ENCODE measurements at regions not wholly inside any gene's neighbourhood (a gene's known extent, or its start where the extent isn't known, plus 50 kb on each side); places are given as distances from the start of the nearest gene placed in this dataset.

- 70 to 83% (median 81%) methylated on average over 1 of the region's 1 CpG for WGBS, 4 donors
- no peak overlapping the region for H3K4me3 ChIP-seq
- DNase-seq (no peak), ATAC-seq (no peak)
- intact Hi-C loops (cut with DNase I): no loop called here
- no peaks in the 10 kb centered on the region for H3K4me1 ChIP-seq
- H3K9me3 ChIP-seq: peaks cover 0 to 12% (median 0%) of the 10 kb centered on the region in 12 donors
- H3K36me3 ChIP-seq: no peaks in the 10 kb centered on the region
- H3K27ac ChIP-seq: no peak overlapping the region
- H3K27me3 ChIP-seq: peaks cover 0 to 4% (median 0%) of the 10 kb centered on the region in 9 donors
- TF ChIP-seq POLR2A (IDR thresholded peaks at IDR 0.05) (no peak), CTCF (IDR thresholded peaks at IDR 0.05) (no peak)
Observed at GRCh38 chr9:113818391-113818790, 57.7 kb upstream of the ZNF618 start.

GRCh38 chr9:113822315-113822714 is 53.8 kb upstream of the ZNF618 start:
- DNase-seq (no peak), ATAC-seq (no peak)
- 85 to 91% (median 89%) methylated on average over 2 of the region's 2 CpGs for WGBS, 4 donors
- H3K27me3 ChIP-seq: peaks cover 0 to 4% (median 0%) of the 10 kb centered on the region in 9 donors
- peaks cover 0 to 19% (median 0%) of the 10 kb centered on the region in 12 donors for H3K9me3 ChIP-seq
- H3K4me1 ChIP-seq: no peaks in the 10 kb centered on the region
- no peaks in the 10 kb centered on the region for H3K36me3 ChIP-seq
- H3K27ac ChIP-seq: no peak overlapping the region
- intact Hi-C loops (cut with DNase I): no loop called here
- H3K4me3 ChIP-seq: no peak overlapping the region
- TF ChIP-seq CTCF (IDR thresholded peaks at IDR 0.05) (no peak), POLR2A (IDR thresholded peaks at IDR 0.05) (no peak)

GRCh38 chr9:113823421-113823820 is 52.7 kb upstream of the ZNF618 start:
- ATAC-seq (no peak), DNase-seq (no peak)
- Histone ChIP-seq H3K27me3 (peaks cover 0 to 4% (median 0%) of the 10 kb centered on the region in 9 donors), H3K4me3 (no peak overlapping the region), H3K27ac (no peak overlapping the region), H3K4me1 (peaks cover 0 to 7% (median 0%) of the 10 kb centered on the region in 12 donors), H3K36me3 (no peaks in the 10 kb centered on the region), H3K9me3 (peaks cover 0 to 14% (median 0%) of the 10 kb centered on the region in 12 donors)
- TF ChIP-seq CTCF (IDR thresholded peaks at IDR 0.05) (no peak), POLR2A (IDR thresholded peaks at IDR 0.05) (no peak)
- intact Hi-C loops (cut with DNase I): no loop called here
- 80 to 95% (median 92%) methylated on average over 1 of the region's 1 CpG for WGBS, 4 donors
